Suprapubic skin (tissue), 3 donors: ENCODE measurements at regions not wholly inside any gene's neighbourhood (a gene's known extent, or its start where the extent isn't known, plus 50 kb on each side); places are given as distances from the start of the nearest gene placed in this dataset.

ENCODE experiments used
- CTCF ChIP-seq, 2 donors: fragments of 200-600 bp in 1 of 2; fragments of 450-650 bp in 1 of 2; sonication (generic) in 1 of 2; IDR thresholded peaks; one replicate each; pipeline ENCODE4 v1.5.1; 2016 to 2019; ENCODE audit warnings: antibody characterized with exemption in 2 of 2, mild to moderate bottlenecking in 1 of 2, moderate library complexity in 1 of 2
- POLR2AphosphoS5 ChIP-seq, 3 donors: sonication (generic); formaldehyde crosslinking; IDR thresholded peaks; one replicate each; pipeline ENCODE4 v1.6.1; 2017; ENCODE audit warnings: antibody characterized with exemption in 3 of 3

DNA sequence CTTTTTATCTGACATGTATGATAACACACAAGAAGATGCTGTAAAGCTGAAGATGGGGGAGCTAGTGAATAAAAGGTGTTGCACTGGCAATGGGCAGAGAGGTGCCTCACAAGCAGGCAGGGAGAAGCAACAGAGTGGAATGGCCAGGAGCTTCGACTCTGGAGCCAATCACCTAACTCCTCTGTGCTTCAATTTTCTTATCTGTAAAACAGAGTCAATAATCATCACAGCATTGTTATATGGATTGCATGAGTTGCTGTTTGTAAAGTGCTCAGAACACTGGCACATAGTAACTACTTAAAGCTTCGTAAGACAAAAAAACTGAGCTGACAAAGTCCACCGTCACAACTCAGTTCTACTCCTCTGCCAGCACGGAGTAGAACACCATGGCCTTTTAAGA, 254.2 kb upstream of the POM121L12 start:
- TF ChIP-seq POLR2AphosphoS5 (IDR thresholded peaks at IDR 0.05) (no peak), CTCF (IDR thresholded peaks at IDR 0.05) (no peak)
